DMS53 (cell line): ENCODE measurements at regions not wholly inside any gene's neighbourhood (a gene's known extent, or its start where the extent isn't known, plus 50 kb on each side); places are given as distances from the start of the nearest gene placed in this dataset.
A peak's percentile ranks its signal among the peaks of the same experiment; 100 is the strongest.
"Not testable (repeated sequence)": the region's sequence is repeated elsewhere in the genome, so short reads cannot be mapped to it uniquely, and the experiment has no call there.

Experiments used
- DNase-seq: peaks from one replicate; lab custom pipeline; 2025; lab: John Stamatoyannopoulos, UW

- no peak for DNase-seq
These were observed 104.9 kb downstream of the CHIC2 start for GRCh38 chr4:53959343-53960120.

- DNase-seq: no peak
These were observed 108.0 kb downstream of the CHIC2 start for GRCh38 chr4:53956454-53956853.

- DNase-seq: no peak
These were observed 108.4 kb downstream of the CHIC2 start for GRCh38 chr4:53956053-53956452.

- DNase-seq: no peak
These were observed 113.0 kb downstream of the CHIC2 start for GRCh38 chr4:53951414-53951813.

GRCh38 chr4:53943345-53944085 is 120.9 kb downstream of the CHIC2 start:
- peak; percentile 24 for DNase-seq

GRCh38 chr4:53942712-53943111 is 121.7 kb downstream of the CHIC2 start:
- DNase-seq: no peak

GRCh38 chr4:53941331-53941730 is 123.1 kb downstream of the CHIC2 start:
- DNase-seq: no peak

- not testable (repeated sequence) for DNase-seq
These were observed 124.5 kb downstream of the CHIC2 start for GRCh38 chr4:53939892-53940291.

GRCh38 chr4:53937918-53938317 is 126.5 kb downstream of the CHIC2 start:
- no peak for DNase-seq

- no peak for DNase-seq
These were observed 127.1 kb downstream of the CHIC2 start for GRCh38 chr4:53937327-53937726.

- DNase-seq: no peak
These were observed 128.6 kb downstream of the CHIC2 start for GRCh38 chr4:53935780-53936179.

- DNase-seq: no peak
These were observed 131.4 kb downstream of the CHIC2 start for GRCh38 chr4:53932796-53933610.

- DNase-seq: no peak
These were observed 132.9 kb downstream of the CHIC2 start for GRCh38 chr4:53931461-53931961.

- DNase-seq: peak; percentile 83
These were observed 134.2 kb downstream of the CHIC2 start for GRCh38 chr4:53929955-53930798.

GRCh38 chr4:53929311-53929710 is 135.1 kb downstream of the CHIC2 start:
- DNase-seq: no peak

GRCh38 chr4:53928825-53929224 is 135.6 kb downstream of the CHIC2 start:
- no peak for DNase-seq

GRCh38 chr4:53925050-53925605 is 139.3 kb downstream of the CHIC2 start:
- DNase-seq: peak; percentile 41

GRCh38 chr4:53924333-53925049 is 139.9 kb downstream of the CHIC2 start:
- no peak for DNase-seq

- DNase-seq: no peak
These were observed 140.5 kb downstream of the CHIC2 start for GRCh38 chr4:53923921-53924320.

- no peak for DNase-seq
These were observed 142.5 kb downstream of the CHIC2 start for GRCh38 chr4:53921856-53922255.
